ENCODE measurements at regions not wholly inside any gene's neighbourhood (a gene's known extent, or its start where the extent isn't known, plus 50 kb on each side); places are given as distances from the start of the nearest gene placed in this dataset.
"Not testable (repeated sequence)": the region's sequence is repeated elsewhere in the genome, so short reads cannot be mapped to it uniquely, and the experiment has no call there.

DNA sequence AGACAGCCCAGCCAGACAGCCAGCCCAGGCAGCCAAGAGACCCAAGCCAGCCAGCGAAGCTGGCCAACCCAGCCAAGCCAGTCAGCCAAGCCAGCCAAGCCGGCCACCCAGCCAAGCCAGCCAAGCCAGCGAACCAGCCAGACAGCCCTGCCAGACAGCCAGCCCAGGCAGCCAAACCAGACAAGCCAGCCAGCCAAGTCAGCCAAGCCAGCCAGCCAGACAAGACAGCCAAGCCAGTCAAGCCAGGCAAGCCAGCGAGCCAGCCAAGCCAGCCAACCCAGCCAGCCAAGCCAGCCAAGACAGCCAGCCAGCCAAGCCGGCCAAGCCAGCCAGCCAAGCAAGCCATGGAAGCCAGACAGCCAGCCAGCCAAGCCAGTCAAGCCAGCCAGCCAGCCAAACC lies 327.9 kb upstream of the PLGLB2 start:
- H3K4me1 ChIP-seq (ENCODE audit: control insufficient read depth in 5 of 5, insufficient read depth in 5 of 5, low read length in 5 of 5); H3K27ac ChIP-seq (ENCODE audit: low read depth, low read length); H3K27me3 ChIP-seq (ENCODE audit: control insufficient read depth in 5 of 5, insufficient read depth in 4 of 5, low read length in 5 of 5); H3K4me3 ChIP-seq (ENCODE audit: low read depth in 1 of 5, low read length in 5 of 5); H3K9ac ChIP-seq (ENCODE audit: low read length in 5 of 5); H3K9me3 ChIP-seq (ENCODE audit: control insufficient read depth in 5 of 5, low read length in 5 of 5); H3K36me3 ChIP-seq (ENCODE audit: control insufficient read depth in 5 of 5, insufficient read depth in 5 of 5, low read length in 5 of 5): not testable (repeated sequence)

DNA sequence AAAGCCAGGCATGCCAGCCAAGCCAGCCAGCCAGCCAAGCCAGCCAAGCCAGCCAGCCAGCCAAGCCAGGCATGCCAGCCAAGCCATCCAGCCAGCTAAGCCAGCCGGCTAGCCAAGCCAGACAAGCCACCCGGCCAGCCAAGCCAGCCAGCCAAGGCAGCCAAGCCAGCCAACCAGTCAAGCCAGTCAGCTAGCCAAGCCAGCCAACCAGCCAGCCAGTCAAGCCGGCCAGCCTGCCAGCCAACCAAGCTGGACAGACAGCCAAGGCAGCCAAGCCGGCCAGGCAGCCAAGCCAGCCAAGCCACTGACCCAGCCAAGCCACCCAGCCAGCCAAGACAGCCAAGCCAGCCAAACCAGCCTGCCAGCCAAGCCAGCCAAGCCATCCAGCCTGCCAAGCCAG lies 326.9 kb upstream of the PLGLB2 start:
- not testable (repeated sequence) for H3K4me3 ChIP-seq (ENCODE audit: low read depth in 1 of 5, low read length in 5 of 5); H3K27ac ChIP-seq (ENCODE audit: low read depth, low read length); H3K36me3 ChIP-seq (ENCODE audit: control insufficient read depth in 5 of 5, insufficient read depth in 5 of 5, low read length in 5 of 5); H3K9ac ChIP-seq (ENCODE audit: low read length in 5 of 5); H3K27me3 ChIP-seq (ENCODE audit: control insufficient read depth in 5 of 5, insufficient read depth in 4 of 5, low read length in 5 of 5); H3K4me1 ChIP-seq (ENCODE audit: control insufficient read depth in 5 of 5, insufficient read depth in 5 of 5, low read length in 5 of 5); H3K9me3 ChIP-seq (ENCODE audit: control insufficient read depth in 5 of 5, low read length in 5 of 5)

GRCh38 chr2:87423796-87424762 lies 323.8 kb upstream of the PLGLB2 start:
- not testable (repeated sequence) for H3K9ac ChIP-seq (ENCODE audit: low read length in 5 of 5); H3K27ac ChIP-seq (ENCODE audit: low read depth, low read length); H3K27me3 ChIP-seq (ENCODE audit: control insufficient read depth in 5 of 5, insufficient read depth in 4 of 5, low read length in 5 of 5); H3K4me3 ChIP-seq (ENCODE audit: low read depth in 1 of 5, low read length in 5 of 5); H3K9me3 ChIP-seq (ENCODE audit: control insufficient read depth in 5 of 5, low read length in 5 of 5); H3K4me1 ChIP-seq (ENCODE audit: control insufficient read depth in 5 of 5, insufficient read depth in 5 of 5, low read length in 5 of 5); H3K36me3 ChIP-seq (ENCODE audit: control insufficient read depth in 5 of 5, insufficient read depth in 5 of 5, low read length in 5 of 5)

GRCh38 chr2:87424763-87425154 lies 323.1 kb upstream of the PLGLB2 start:
- H3K4me3 ChIP-seq (ENCODE audit: low read depth in 1 of 5, low read length in 5 of 5); H3K9ac ChIP-seq (ENCODE audit: low read length in 5 of 5); H3K36me3 ChIP-seq (ENCODE audit: control insufficient read depth in 5 of 5, insufficient read depth in 5 of 5, low read length in 5 of 5); H3K9me3 ChIP-seq (ENCODE audit: control insufficient read depth in 5 of 5, low read length in 5 of 5); H3K27me3 ChIP-seq (ENCODE audit: control insufficient read depth in 5 of 5, insufficient read depth in 4 of 5, low read length in 5 of 5); H3K27ac ChIP-seq (ENCODE audit: low read depth, low read length); H3K4me1 ChIP-seq (ENCODE audit: control insufficient read depth in 5 of 5, insufficient read depth in 5 of 5, low read length in 5 of 5): not testable (repeated sequence)

- H3K36me3 ChIP-seq (ENCODE audit: control insufficient read depth in 5 of 5, insufficient read depth in 5 of 5, low read length in 5 of 5); H3K9ac ChIP-seq (ENCODE audit: low read length in 5 of 5); H3K4me3 ChIP-seq (ENCODE audit: low read depth in 1 of 5, low read length in 5 of 5); H3K4me1 ChIP-seq (ENCODE audit: control insufficient read depth in 5 of 5, insufficient read depth in 5 of 5, low read length in 5 of 5); H3K27ac ChIP-seq (ENCODE audit: low read depth, low read length); H3K9me3 ChIP-seq (ENCODE audit: control insufficient read depth in 5 of 5, low read length in 5 of 5); H3K27me3 ChIP-seq (ENCODE audit: control insufficient read depth in 5 of 5, insufficient read depth in 4 of 5, low read length in 5 of 5): not testable (repeated sequence)
Measured at GRCh38 chr2:87425191-87425590, 322.7 kb upstream of the PLGLB2 start.

DNA sequence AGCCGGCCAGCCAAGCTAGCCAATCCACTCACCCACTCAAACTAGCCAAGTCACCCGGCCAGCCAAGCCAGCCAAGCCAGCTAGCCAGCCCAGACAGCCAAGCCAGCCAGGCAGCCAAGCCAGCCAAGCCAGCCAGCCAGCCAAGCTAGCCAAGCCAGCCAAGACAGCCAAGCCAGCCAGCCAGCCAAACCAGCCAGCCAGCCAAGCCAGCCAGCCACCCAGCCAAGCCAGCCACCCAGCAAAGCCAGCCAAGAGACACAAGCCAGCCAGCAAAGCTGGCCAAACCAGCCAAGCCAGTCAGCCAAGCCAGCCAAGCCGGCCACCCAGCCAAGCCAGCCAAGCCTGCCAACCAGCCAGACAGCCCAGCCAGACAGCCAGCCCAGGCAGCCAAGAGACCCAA lies 322.2 kb upstream of the PLGLB2 start:
- not testable (repeated sequence) for H3K36me3 ChIP-seq (ENCODE audit: control insufficient read depth in 5 of 5, insufficient read depth in 5 of 5, low read length in 5 of 5); H3K4me1 ChIP-seq (ENCODE audit: control insufficient read depth in 5 of 5, insufficient read depth in 5 of 5, low read length in 5 of 5); H3K4me3 ChIP-seq (ENCODE audit: low read depth in 1 of 5, low read length in 5 of 5); H3K9me3 ChIP-seq (ENCODE audit: control insufficient read depth in 5 of 5, low read length in 5 of 5); H3K27ac ChIP-seq (ENCODE audit: low read depth, low read length); H3K27me3 ChIP-seq (ENCODE audit: control insufficient read depth in 5 of 5, insufficient read depth in 4 of 5, low read length in 5 of 5); H3K9ac ChIP-seq (ENCODE audit: low read length in 5 of 5)

- H3K4me3 ChIP-seq (ENCODE audit: low read depth in 1 of 5, low read length in 5 of 5); H3K9ac ChIP-seq (ENCODE audit: low read length in 5 of 5); H3K27ac ChIP-seq (ENCODE audit: low read depth, low read length); H3K4me1 ChIP-seq (ENCODE audit: control insufficient read depth in 5 of 5, insufficient read depth in 5 of 5, low read length in 5 of 5); H3K9me3 ChIP-seq (ENCODE audit: control insufficient read depth in 5 of 5, low read length in 5 of 5); H3K27me3 ChIP-seq (ENCODE audit: control insufficient read depth in 5 of 5, insufficient read depth in 4 of 5, low read length in 5 of 5); H3K36me3 ChIP-seq (ENCODE audit: control insufficient read depth in 5 of 5, insufficient read depth in 5 of 5, low read length in 5 of 5): not testable (repeated sequence)
Measured at GRCh38 chr2:87428452-87429130, 319.3 kb upstream of the PLGLB2 start.

GRCh38 chr2:87429206-87429930 lies 318.5 kb upstream of the PLGLB2 start:
- not testable (repeated sequence) for H3K4me1 ChIP-seq (ENCODE audit: control insufficient read depth in 5 of 5, insufficient read depth in 5 of 5, low read length in 5 of 5); H3K9me3 ChIP-seq (ENCODE audit: control insufficient read depth in 5 of 5, low read length in 5 of 5); H3K36me3 ChIP-seq (ENCODE audit: control insufficient read depth in 5 of 5, insufficient read depth in 5 of 5, low read length in 5 of 5); H3K27me3 ChIP-seq (ENCODE audit: control insufficient read depth in 5 of 5, insufficient read depth in 4 of 5, low read length in 5 of 5); H3K27ac ChIP-seq (ENCODE audit: low read depth, low read length); H3K4me3 ChIP-seq (ENCODE audit: low read depth in 1 of 5, low read length in 5 of 5); H3K9ac ChIP-seq (ENCODE audit: low read length in 5 of 5)

DNA sequence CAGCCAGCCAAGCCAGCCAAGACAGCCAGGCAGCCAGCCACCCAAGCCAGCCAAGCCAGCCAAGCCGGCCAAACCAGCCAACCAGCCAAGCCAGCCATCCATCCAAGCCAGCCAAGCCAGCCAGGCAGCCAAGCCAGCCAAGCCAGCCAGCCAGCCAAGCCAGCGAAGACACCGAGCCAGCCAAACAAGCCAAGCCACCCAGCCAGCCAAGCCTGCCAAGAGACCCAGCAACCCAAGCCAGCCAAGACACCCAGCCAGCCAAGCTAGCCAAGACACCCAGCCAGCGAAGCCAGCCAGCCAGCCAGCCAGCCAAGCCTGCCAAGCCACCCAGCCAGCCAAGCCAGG lies 318.0 kb upstream of the PLGLB2 start:
- not testable (repeated sequence) for H3K4me1 ChIP-seq (ENCODE audit: control insufficient read depth in 5 of 5, insufficient read depth in 5 of 5, low read length in 5 of 5); H3K27ac ChIP-seq (ENCODE audit: low read depth, low read length); H3K4me3 ChIP-seq (ENCODE audit: low read depth in 1 of 5, low read length in 5 of 5); H3K9ac ChIP-seq (ENCODE audit: low read length in 5 of 5); H3K9me3 ChIP-seq (ENCODE audit: control insufficient read depth in 5 of 5, low read length in 5 of 5); H3K27me3 ChIP-seq (ENCODE audit: control insufficient read depth in 5 of 5, insufficient read depth in 4 of 5, low read length in 5 of 5); H3K36me3 ChIP-seq (ENCODE audit: control insufficient read depth in 5 of 5, insufficient read depth in 5 of 5, low read length in 5 of 5)

- H3K27ac ChIP-seq (ENCODE audit: low read depth, low read length); H3K9ac ChIP-seq (ENCODE audit: low read length in 5 of 5); H3K36me3 ChIP-seq (ENCODE audit: control insufficient read depth in 5 of 5, insufficient read depth in 5 of 5, low read length in 5 of 5); H3K4me3 ChIP-seq (ENCODE audit: low read depth in 1 of 5, low read length in 5 of 5); H3K4me1 ChIP-seq (ENCODE audit: control insufficient read depth in 5 of 5, insufficient read depth in 5 of 5, low read length in 5 of 5); H3K9me3 ChIP-seq (ENCODE audit: control insufficient read depth in 5 of 5, low read length in 5 of 5); H3K27me3 ChIP-seq (ENCODE audit: control insufficient read depth in 5 of 5, insufficient read depth in 4 of 5, low read length in 5 of 5): not testable (repeated sequence)
Measured at GRCh38 chr2:87431051-87431450, 316.8 kb upstream of the PLGLB2 start.

Data from subcutaneous abdominal adipose tissue (tissue), 5 donors.